HEK293 (cell line): ENCODE measurements at regions not wholly inside any gene's neighbourhood (a gene's known extent, or its start where the extent isn't known, plus 50 kb on each side); places are given as distances from the start of the nearest gene placed in this dataset.

Source experiments
- CTCF ChIA-PET: fragments of 350-600 bp; formaldehyde crosslinking; extraction: SDS; loops from one replicate; lab custom pipeline; 2021; ENCODE audit warnings: antibody characterized with exemption; lab: Yijun Ruan, JAX
- POLR2A ChIA-PET: fragments of 300-600 bp; formaldehyde crosslinking; extraction: SDS; loops from one replicate; lab custom pipeline; 2020; ENCODE audit warnings: antibody characterized with exemption, inconsistent platforms; lab: Yijun Ruan, JAX
- H3K27ac ChIP-seq: fragments of 200-500 bp; sonication (Bioruptor generic); 2 replicates; pipeline ENCODE4 v1.5.1; 2014; ENCODE audit warnings: low read depth, low read length, control low read depth, inconsistent platforms; ENCODE audit errors: extremely low read depth
- H3K36me3 ChIP-seq, 2 experiments: fragments of 200-500 bp in 1 of 2; sonication (Bioruptor generic) in 1 of 2; 1 replicate in 1 of 2; 2 replicates in 1 of 2; pipeline ENCODE4 v1.5.1; 2014 to 2017; ENCODE audit warnings: inconsistent platforms in 2 of 2, low read length in 2 of 2; ENCODE audit not compliant: control insufficient read depth in 2 of 2, insufficient read depth in 1 of 2
- H3K4me1 ChIP-seq: fragments of 200-500 bp; sonication (Bioruptor generic); 2 replicates; pipeline ENCODE4 v1.5.1; 2014; ENCODE audit warnings: mild to moderate bottlenecking, low read length, inconsistent platforms; ENCODE audit not compliant: control insufficient read depth, insufficient read depth
- H3K4me3 ChIP-seq: 2 replicates; pipeline ENCODE4 v1.5.1; 2011; ENCODE audit warnings: low read depth, mild to moderate bottlenecking, control low read depth, low read length, moderate library complexity
- H3K9me3 ChIP-seq: fragments of 200-500 bp; sonication (Bioruptor generic); 2 replicates; pipeline ENCODE4 v1.5.1; 2014; ENCODE audit warnings: low read depth, low read length, inconsistent platforms; ENCODE audit not compliant: control insufficient read depth, insufficient read depth
- GLIS1 ChIP-seq: fragments of 450-650 bp; formaldehyde crosslinking; IDR thresholded peaks from 2 replicates; pipeline ENCODE4 v1.5.1; 2016; ENCODE audit warnings: missing biosample characterization, missing genetic modification characterization
- SCRT1 ChIP-seq: fragments of 450-650 bp; formaldehyde crosslinking; IDR thresholded peaks from 2 replicates; pipeline ENCODE4 v1.5.1; 2016; ENCODE audit warnings: missing biosample characterization, missing genetic modification characterization, borderline replicate concordance
- ZBTB48 ChIP-seq: fragments of 450-650 bp; formaldehyde crosslinking; IDR thresholded peaks from 2 replicates; pipeline ENCODE4 v1.5.1; 2016; ENCODE audit warnings: missing biosample characterization, missing genetic modification characterization
- ZFP69B ChIP-seq: fragments of 450-650 bp; formaldehyde crosslinking; IDR thresholded peaks from 2 replicates; pipeline ENCODE4 v1.5.1; 2016; ENCODE audit warnings: missing biosample characterization, missing genetic modification characterization
- ZIC2 ChIP-seq: fragments of 450-650 bp; formaldehyde crosslinking; IDR thresholded peaks from 2 replicates; pipeline ENCODE4 v1.5.1; 2016; ENCODE audit warnings: missing biosample characterization, missing genetic modification characterization
- ZNF155 ChIP-seq: fragments of 450-650 bp; formaldehyde crosslinking; IDR thresholded peaks from 2 replicates; pipeline ENCODE4 v1.5.1; 2016; ENCODE audit warnings: missing biosample characterization, missing genetic modification characterization
- ZNF175 ChIP-seq: fragments of 450-650 bp; formaldehyde crosslinking; IDR thresholded peaks from 2 replicates; pipeline ENCODE4 v1.5.1; 2016; ENCODE audit warnings: missing biosample characterization, missing genetic modification characterization
- ZNF19 ChIP-seq: fragments of 450-650 bp; formaldehyde crosslinking; IDR thresholded peaks from 2 replicates; pipeline ENCODE4; 2016; ENCODE audit warnings: missing biosample characterization, missing genetic modification characterization, low read depth
- ZNF433 ChIP-seq: fragments of 450-650 bp; formaldehyde crosslinking; IDR thresholded peaks from 2 replicates; pipeline ENCODE4 v1.5.1; 2016; ENCODE audit warnings: missing biosample characterization, missing genetic modification characterization, low read depth
- ZNF521 ChIP-seq: fragments of 450-650 bp; formaldehyde crosslinking; IDR thresholded peaks from 2 replicates; pipeline ENCODE4 v1.5.1; 2017; ENCODE audit warnings: missing biosample characterization, mild to moderate bottlenecking, missing genetic modification characterization
- ZNF548 ChIP-seq: fragments of 450-650 bp; formaldehyde crosslinking; IDR thresholded peaks from 2 replicates; pipeline ENCODE4 v1.5.1; 2016; ENCODE audit warnings: missing biosample characterization, missing genetic modification characterization
- ZNF600 ChIP-seq: fragments of 450-650 bp; formaldehyde crosslinking; IDR thresholded peaks from 2 replicates; pipeline ENCODE4 v1.5.1; 2016; ENCODE audit warnings: missing biosample characterization, missing genetic modification characterization
- TF ChIP-seq, protein P1 (sequence below): fragments of 450-650 bp; formaldehyde crosslinking; conservative IDR thresholded peaks from 2 replicates; pipeline ENCODE4 v1.5.1; 2016; ENCODE audit warnings: low read depth, missing biosample characterization, missing genetic modification characterization
- TF ChIP-seq, protein P2 (sequence below): fragments of 450-650 bp; formaldehyde crosslinking; IDR thresholded peaks from 2 replicates; pipeline ENCODE4 v1.5.1; 2016; ENCODE audit warnings: missing biosample characterization, missing genetic modification characterization, borderline replicate concordance
- TF ChIP-seq, protein P3 (sequence below): fragments of 450-650 bp; formaldehyde crosslinking; IDR thresholded peaks from 2 replicates; pipeline ENCODE4 v1.5.1; 2016; ENCODE audit warnings: missing biosample characterization, missing genetic modification characterization, low read depth

DNA sequence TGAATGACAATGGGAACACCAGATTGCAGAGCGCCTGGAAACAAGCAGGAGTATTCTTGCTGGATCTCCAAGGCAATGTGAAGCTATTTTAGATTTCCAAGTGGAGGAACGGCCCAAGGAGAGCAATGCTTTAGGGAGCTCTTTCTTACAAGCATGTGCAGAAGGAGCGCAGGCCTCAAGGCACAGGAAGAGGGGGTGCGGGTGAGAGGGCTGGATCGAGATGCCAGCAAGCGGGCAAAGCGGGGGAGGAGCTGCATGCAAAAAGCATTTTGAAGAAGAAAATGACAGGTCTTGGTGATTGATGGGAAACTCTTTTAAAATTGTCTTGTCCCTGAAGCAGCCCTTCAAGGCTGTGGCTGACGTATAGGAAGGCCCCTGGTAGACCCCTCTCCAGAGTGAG is 171.9 kb downstream of the QRSL1 start:
- CTCF ChIA-PET = interaction anchor here (1.3 kb wide), 1 partner anchor 9 kb away, joined by 4 read pairs; no protein-coding TSS in a partner anchor
- POLR2A ChIA-PET = no interaction called here
- H3K4me1 ChIP-seq = no peaks in the 10 kb centered on the region; the same call in 1 of the 2 replicates
- H3K27ac ChIP-seq = no peak overlapping the region
- TF ChIP-seq, protein P1, sequence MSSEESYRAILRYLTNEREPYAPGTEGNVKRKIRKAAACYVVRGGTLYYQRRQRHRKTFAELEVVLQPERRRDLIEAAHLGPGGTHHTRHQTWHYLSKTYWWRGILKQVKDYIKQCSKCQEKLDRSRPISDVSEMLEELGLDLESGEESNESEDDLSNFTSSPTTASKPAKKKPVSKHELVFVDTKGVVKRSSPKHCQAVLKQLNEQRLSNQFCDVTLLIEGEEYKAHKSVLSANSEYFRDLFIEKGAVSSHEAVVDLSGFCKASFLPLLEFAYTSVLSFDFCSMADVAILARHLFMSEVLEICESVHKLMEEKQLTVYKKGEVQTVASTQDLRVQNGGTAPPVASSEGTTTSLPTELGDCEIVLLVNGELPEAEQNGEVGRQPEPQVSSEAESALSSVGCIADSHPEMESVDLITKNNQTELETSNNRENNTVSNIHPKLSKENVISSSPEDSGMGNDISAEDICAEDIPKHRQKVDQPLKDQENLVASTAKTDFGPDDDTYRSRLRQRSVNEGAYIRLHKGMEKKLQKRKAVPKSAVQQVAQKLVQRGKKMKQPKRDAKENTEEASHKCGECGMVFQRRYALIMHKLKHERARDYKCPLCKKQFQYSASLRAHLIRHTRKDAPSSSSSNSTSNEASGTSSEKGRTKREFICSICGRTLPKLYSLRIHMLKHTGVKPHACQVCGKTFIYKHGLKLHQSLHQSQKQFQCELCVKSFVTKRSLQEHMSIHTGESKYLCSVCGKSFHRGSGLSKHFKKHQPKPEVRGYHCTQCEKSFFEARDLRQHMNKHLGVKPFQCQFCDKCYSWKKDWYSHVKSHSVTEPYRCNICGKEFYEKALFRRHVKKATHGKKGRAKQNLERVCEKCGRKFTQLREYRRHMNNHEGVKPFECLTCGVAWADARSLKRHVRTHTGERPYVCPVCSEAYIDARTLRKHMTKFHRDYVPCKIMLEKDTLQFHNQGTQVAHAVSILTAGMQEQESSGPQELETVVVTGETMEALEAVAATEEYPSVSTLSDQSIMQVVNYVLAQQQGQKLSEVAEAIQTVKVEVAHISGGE (tag by site-specific recombination) = no peak
- TF ChIP-seq, protein P2, sequence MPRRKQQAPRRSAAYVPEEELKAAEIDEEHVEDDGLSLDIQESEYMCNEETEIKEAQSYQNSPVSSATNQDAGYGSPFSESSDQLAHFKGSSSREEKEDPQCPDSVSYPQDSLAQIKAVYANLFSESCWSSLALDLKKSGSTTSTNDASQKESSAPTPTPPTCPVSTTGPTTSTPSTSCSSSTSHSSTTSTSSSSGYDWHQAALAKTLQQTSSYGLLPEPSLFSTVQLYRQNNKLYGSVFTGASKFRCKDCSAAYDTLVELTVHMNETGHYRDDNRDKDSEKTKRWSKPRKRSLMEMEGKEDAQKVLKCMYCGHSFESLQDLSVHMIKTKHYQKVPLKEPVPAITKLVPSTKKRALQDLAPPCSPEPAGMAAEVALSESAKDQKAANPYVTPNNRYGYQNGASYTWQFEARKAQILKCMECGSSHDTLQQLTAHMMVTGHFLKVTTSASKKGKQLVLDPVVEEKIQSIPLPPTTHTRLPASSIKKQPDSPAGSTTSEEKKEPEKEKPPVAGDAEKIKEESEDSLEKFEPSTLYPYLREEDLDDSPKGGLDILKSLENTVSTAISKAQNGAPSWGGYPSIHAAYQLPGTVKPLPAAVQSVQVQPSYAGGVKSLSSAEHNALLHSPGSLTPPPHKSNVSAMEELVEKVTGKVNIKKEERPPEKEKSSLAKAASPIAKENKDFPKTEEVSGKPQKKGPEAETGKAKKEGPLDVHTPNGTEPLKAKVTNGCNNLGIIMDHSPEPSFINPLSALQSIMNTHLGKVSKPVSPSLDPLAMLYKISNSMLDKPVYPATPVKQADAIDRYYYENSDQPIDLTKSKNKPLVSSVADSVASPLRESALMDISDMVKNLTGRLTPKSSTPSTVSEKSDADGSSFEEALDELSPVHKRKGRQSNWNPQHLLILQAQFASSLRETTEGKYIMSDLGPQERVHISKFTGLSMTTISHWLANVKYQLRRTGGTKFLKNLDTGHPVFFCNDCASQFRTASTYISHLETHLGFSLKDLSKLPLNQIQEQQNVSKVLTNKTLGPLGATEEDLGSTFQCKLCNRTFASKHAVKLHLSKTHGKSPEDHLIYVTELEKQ (tag by site-specific recombination) = no peak
- TF ChIP-seq ZIC2 (tag by site-specific recombination) = no peak
- TF ChIP-seq, all 188 proteins: peak for 0
- H3K4me3 ChIP-seq = no peak overlapping the region
- no peaks in the 10 kb centered on the region for H3K9me3 ChIP-seq
- no peaks in the 10 kb centered on the region for H3K36me3 ChIP-seq

DNA sequence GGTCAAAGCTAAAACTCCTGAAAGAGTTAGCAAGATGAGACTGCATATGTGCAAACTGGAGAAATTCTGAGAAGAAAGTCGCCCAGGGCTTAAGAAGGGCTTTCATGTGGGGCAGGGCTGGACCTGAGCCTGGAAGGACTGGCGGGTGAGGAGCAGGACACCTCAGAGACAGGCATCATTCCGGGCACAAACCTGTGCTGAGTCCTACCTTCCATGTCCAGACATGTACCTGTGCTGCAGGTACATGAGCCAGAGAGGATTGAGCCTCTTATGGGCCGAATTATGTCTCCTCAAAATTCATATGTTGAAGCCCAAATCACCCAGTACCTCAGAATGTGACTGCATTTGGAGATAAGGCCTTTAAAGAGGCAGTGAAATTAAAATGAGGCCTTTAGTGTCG is 171.0 kb downstream of the QRSL1 start:
- H3K4me3 ChIP-seq = no peak overlapping the region
- CTCF ChIA-PET = no interaction called here

DNA sequence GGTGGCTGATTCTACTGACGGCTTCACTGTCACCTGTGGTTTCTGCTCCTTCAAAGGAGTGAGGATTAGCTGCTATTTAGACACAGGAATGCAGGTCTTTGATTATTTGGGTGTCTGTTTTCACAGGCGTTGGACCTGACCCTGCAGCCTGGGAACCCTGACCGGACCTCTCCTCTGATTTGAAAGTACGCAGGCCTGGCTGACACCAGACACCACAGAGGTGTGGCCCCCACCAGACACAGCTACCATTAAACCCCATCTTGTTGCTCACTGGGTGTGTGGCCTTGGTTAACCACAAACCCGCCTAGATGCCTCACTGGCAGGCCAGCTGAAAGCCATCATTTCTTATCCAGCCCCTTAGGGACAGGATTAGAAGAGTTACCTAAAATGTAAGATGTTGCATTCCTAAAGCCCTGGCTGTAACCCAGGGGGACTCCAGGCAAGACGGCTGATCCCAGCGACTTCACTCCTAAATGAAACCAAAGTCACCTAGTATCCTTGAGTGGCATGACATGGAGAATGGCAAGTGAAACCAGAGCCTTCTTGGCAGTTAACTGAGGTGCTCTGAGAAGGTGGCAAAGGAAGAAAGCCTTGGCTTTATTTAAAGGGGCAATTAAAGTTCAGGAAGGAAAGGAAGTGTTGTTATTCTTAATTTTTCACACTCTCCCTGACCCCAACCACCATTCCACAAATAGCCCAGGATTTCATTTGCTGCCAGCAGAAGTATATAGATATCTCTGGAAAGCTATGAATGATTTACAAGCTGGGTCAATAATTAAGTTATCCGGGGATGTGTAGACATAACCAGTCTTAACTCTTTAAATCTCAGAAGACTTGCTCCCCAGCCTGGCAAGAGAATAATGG is 169.9 kb downstream of the QRSL1 start:
- POLR2A ChIA-PET = interaction anchor here (0.8 kb wide), 1 partner anchor 175 kb away, joined by 3 read pairs; the partner anchor contains the start of gene CD24
- no peak overlapping the region for H3K4me3 ChIP-seq
- H3K4me1 ChIP-seq = no peaks in the 10 kb centered on the region; the same call in 1 of the 2 replicates
- no peak overlapping the region for H3K27ac ChIP-seq
- CTCF ChIA-PET = interaction anchor here (0.5 to 0.7 kb wide), 2 partner anchors 76 to 1133 kb away, joined by 3 to 5 read pairs; no protein-coding TSS in a partner anchor
- no peaks in the 10 kb centered on the region for H3K9me3 ChIP-seq
- H3K36me3 ChIP-seq = no peaks in the 10 kb centered on the region
- TF ChIP-seq ZNF155 (tag by site-specific recombination) = no peak
- no peak for TF ChIP-seq GLIS1 (tag by site-specific recombination)
- no peak for TF ChIP-seq ZNF19 (tag by site-specific recombination)
- TF ChIP-seq, protein P3, sequence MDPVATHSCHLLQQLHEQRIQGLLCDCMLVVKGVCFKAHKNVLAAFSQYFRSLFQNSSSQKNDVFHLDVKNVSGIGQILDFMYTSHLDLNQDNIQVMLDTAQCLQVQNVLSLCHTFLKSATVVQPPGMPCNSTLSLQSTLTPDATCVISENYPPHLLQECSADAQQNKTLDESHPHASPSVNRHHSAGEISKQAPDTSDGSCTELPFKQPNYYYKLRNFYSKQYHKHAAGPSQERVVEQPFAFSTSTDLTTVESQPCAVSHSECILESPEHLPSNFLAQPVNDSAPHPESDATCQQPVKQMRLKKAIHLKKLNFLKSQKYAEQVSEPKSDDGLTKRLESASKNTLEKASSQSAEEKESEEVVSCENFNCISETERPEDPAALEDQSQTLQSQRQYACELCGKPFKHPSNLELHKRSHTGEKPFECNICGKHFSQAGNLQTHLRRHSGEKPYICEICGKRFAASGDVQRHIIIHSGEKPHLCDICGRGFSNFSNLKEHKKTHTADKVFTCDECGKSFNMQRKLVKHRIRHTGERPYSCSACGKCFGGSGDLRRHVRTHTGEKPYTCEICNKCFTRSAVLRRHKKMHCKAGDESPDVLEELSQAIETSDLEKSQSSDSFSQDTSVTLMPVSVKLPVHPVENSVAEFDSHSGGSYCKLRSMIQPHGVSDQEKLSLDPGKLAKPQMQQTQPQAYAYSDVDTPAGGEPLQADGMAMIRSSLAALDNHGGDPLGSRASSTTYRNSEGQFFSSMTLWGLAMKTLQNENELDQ = no peak
- TF ChIP-seq SCRT1 (tag by site-specific recombination) = no peak
- TF ChIP-seq ZNF521 = no peak
- TF ChIP-seq ZBTB48 (tag by site-specific recombination) = no peak
- TF ChIP-seq, protein P1 (tag by site-specific recombination) = no peak
- TF ChIP-seq ZNF600 (tag by site-specific recombination) = no peak
- no peak for TF ChIP-seq ZNF548 (tag by site-specific recombination)

More for the DNA sequence above, 171.0 kb downstream of the QRSL1 start:
- POLR2A ChIA-PET = no interaction called here
- H3K9me3 ChIP-seq = no peaks in the 10 kb centered on the region
- no peaks in the 10 kb centered on the region for H3K36me3 ChIP-seq
- TF ChIP-seq ZNF175 (tag by site-specific recombination) = no peak
- TF ChIP-seq ZNF433 = no peak
- no peak for TF ChIP-seq ZFP69B (tag by site-specific recombination)
- no peak overlapping the region for H3K27ac ChIP-seq
- H3K4me1 ChIP-seq = no peaks in the 10 kb centered on the region; the same call in 1 of the 2 replicates
